Kidney tubule cell (primary cell): ENCODE measurements at regions not wholly inside any gene's neighbourhood (a gene's known extent, or its start where the extent isn't known, plus 50 kb on each side); places are given as distances from the start of the nearest gene placed in this dataset.
A peak's percentile ranks its signal among the peaks of the same experiment; 100 is the strongest.

Experiments used
- DNase-seq: peaks from one replicate; pipeline ENCODE4 v3.0.0-alpha.2; 2018; ENCODE audit warnings: low spot score

GRCh38 chr1:36675931-36676562 is 193.3 kb upstream of the CSF3R start:
- no peak for DNase-seq

GRCh38 chr1:36675106-36675505 is 192.4 kb upstream of the CSF3R start:
- DNase-seq: no peak

GRCh38 chr1:36673202-36673601 is 190.5 kb upstream of the CSF3R start:
- DNase-seq: no peak

GRCh38 chr1:36669262-36669661 is 186.5 kb upstream of the CSF3R start:
- DNase-seq: no peak

GRCh38 chr1:36667836-36668235 is 185.1 kb upstream of the CSF3R start:
- no peak for DNase-seq

- no peak for DNase-seq
These were observed 184.5 kb upstream of the CSF3R start for GRCh38 chr1:36667256-36667655.

- DNase-seq: no peak
These were observed 182.9 kb upstream of the CSF3R start for GRCh38 chr1:36665478-36666080.

GRCh38 chr1:36664571-36665287 is 182.0 kb upstream of the CSF3R start:
- peak; percentile 6 for DNase-seq

- no peak for DNase-seq
These were observed 181.2 kb upstream of the CSF3R start for GRCh38 chr1:36663772-36664430.

- no peak for DNase-seq
These were observed 176.1 kb upstream of the CSF3R start for GRCh38 chr1:36658838-36659237.

- no peak for DNase-seq
These were observed 175.1 kb upstream of the CSF3R start for GRCh38 chr1:36657826-36658225.

- no peak for DNase-seq
These were observed 174.1 kb upstream of the CSF3R start for GRCh38 chr1:36656838-36657237.

GRCh38 chr1:36656271-36656670 is 173.6 kb upstream of the CSF3R start:
- DNase-seq: no peak

GRCh38 chr1:36654586-36654985 is 171.9 kb upstream of the CSF3R start:
- DNase-seq: no peak

- DNase-seq: no peak
These were observed 171.1 kb upstream of the CSF3R start for GRCh38 chr1:36653850-36654249.

- no peak for DNase-seq
These were observed 169.9 kb upstream of the CSF3R start for GRCh38 chr1:36652586-36652985.

GRCh38 chr1:36652011-36652410 is 169.3 kb upstream of the CSF3R start:
- DNase-seq: no peak

- no peak for DNase-seq
These were observed 168.6 kb upstream of the CSF3R start for GRCh38 chr1:36651176-36651910.

- DNase-seq: peak; percentile 57
These were observed 167.7 kb upstream of the CSF3R start for GRCh38 chr1:36650200-36651065.

GRCh38 chr1:36645867-36646266 is 163.2 kb upstream of the CSF3R start:
- DNase-seq: no peak

- no peak for DNase-seq
These were observed 161.8 kb upstream of the CSF3R start for GRCh38 chr1:36644556-36644955.
